GM19324 (cell line): ENCODE measurements at regions not wholly inside any gene's neighbourhood (a gene's known extent, or its start where the extent isn't known, plus 50 kb on each side); places are given as distances from the start of the nearest gene placed in this dataset.
"Not testable (repeated sequence)": the region's sequence is repeated elsewhere in the genome, so short reads cannot be mapped to it uniquely, and the experiment has no call there.

Experiments
- ATAC-seq: cut with Tn5 transposase; IDR thresholded peaks from one replicate; pipeline ENCODE4 v1.9.1; 2021; ENCODE audit warnings: mild to moderate bottlenecking, moderate library complexity; ENCODE audit not compliant: unreplicated experiment, low FRiP score

- no peak for ATAC-seq
These were observed 50.7 kb upstream of the VPREB1 start for GRCh38 chr22:22193923-22194322.

GRCh38 chr22:22193462-22193861, 51.1 kb upstream of the VPREB1 start:
- ATAC-seq, result not testable (repeated sequence)

GRCh38 chr22:22193006-22193405, 51.6 kb upstream of the VPREB1 start:
- not testable (repeated sequence) for ATAC-seq

- not testable (repeated sequence) for ATAC-seq
These were observed 54.8 kb upstream of the VPREB1 start for GRCh38 chr22:22189796-22190195.

- ATAC-seq, result not testable (repeated sequence)
These were observed 56.7 kb upstream of the VPREB1 start for GRCh38 chr22:22187863-22188262.

GRCh38 chr22:22187299-22187698, 57.3 kb upstream of the VPREB1 start:
- no peak for ATAC-seq

- no peak for ATAC-seq
These were observed 58.6 kb upstream of the VPREB1 start for GRCh38 chr22:22185844-22186499.

- ATAC-seq, result no peak
These were observed 59.4 kb upstream of the VPREB1 start for GRCh38 chr22:22185217-22185616.

- no peak for ATAC-seq
These were observed 60.2 kb upstream of the VPREB1 start for GRCh38 chr22:22184277-22184807.

- ATAC-seq, result no peak
These were observed 61.7 kb upstream of the VPREB1 start for GRCh38 chr22:22182990-22183264.

GRCh38 chr22:22182218-22182989, 62.2 kb upstream of the VPREB1 start:
- ATAC-seq, result no peak

- no peak for ATAC-seq
These were observed 63.2 kb upstream of the VPREB1 start for GRCh38 chr22:22181341-22181850.

- no peak for ATAC-seq
These were observed 63.8 kb upstream of the VPREB1 start for GRCh38 chr22:22180738-22181285.

GRCh38 chr22:22179858-22180257, 64.7 kb upstream of the VPREB1 start:
- no peak for ATAC-seq

- ATAC-seq, result no peak
These were observed 65.6 kb upstream of the VPREB1 start for GRCh38 chr22:22178992-22179391.

- ATAC-seq, result no peak
These were observed 66.1 kb upstream of the VPREB1 start for GRCh38 chr22:22178355-22178965.

GRCh38 chr22:22176929-22177616, 67.5 kb upstream of the VPREB1 start:
- no peak for ATAC-seq

- ATAC-seq, result not testable (repeated sequence)
These were observed 71.5 kb upstream of the VPREB1 start for GRCh38 chr22:22172896-22173628.

GRCh38 chr22:22171357-22172218, 73.0 kb upstream of the VPREB1 start:
- ATAC-seq, result no peak
